Omental fat pad (tissue), 3 donors: ENCODE measurements at regions not wholly inside any gene's neighbourhood (a gene's known extent, or its start where the extent isn't known, plus 50 kb on each side); places are given as distances from the start of the nearest gene placed in this dataset.

Source experiments
- ATAC-seq: fragments of 150-250 bp; one replicate; pipeline ENCODE4 v1.9.1; 2016; ENCODE audit warnings: mild to moderate bottlenecking, moderate library complexity; ENCODE audit not compliant: low FRiP score
- DNase-seq: peaks from one replicate; pipeline ENCODE4 v3.0.0-alpha.2; 2019; ENCODE audit warnings: low spot score
- TF ChIP-seq, protein P1 (sequence below), 3 donors: fragments of 450-650 bp; IDR thresholded peaks; one replicate each; pipeline ENCODE4 v1.5.1; 2016 to 2017; ENCODE audit warnings: antibody characterized with exemption in 3 of 3, mild to moderate bottlenecking in 3 of 3, moderate library complexity in 2 of 3

- DNase-seq, result no peak
- TF ChIP-seq, protein P1, sequence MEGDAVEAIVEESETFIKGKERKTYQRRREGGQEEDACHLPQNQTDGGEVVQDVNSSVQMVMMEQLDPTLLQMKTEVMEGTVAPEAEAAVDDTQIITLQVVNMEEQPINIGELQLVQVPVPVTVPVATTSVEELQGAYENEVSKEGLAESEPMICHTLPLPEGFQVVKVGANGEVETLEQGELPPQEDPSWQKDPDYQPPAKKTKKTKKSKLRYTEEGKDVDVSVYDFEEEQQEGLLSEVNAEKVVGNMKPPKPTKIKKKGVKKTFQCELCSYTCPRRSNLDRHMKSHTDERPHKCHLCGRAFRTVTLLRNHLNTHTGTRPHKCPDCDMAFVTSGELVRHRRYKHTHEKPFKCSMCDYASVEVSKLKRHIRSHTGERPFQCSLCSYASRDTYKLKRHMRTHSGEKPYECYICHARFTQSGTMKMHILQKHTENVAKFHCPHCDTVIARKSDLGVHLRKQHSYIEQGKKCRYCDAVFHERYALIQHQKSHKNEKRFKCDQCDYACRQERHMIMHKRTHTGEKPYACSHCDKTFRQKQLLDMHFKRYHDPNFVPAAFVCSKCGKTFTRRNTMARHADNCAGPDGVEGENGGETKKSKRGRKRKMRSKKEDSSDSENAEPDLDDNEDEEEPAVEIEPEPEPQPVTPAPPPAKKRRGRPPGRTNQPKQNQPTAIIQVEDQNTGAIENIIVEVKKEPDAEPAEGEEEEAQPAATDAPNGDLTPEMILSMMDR (IDR thresholded peaks at IDR 0.05), result no peak
These were observed 523.9 kb downstream of the BMP2 start for GRCh38 chr20:7291323-7291943.

DNA sequence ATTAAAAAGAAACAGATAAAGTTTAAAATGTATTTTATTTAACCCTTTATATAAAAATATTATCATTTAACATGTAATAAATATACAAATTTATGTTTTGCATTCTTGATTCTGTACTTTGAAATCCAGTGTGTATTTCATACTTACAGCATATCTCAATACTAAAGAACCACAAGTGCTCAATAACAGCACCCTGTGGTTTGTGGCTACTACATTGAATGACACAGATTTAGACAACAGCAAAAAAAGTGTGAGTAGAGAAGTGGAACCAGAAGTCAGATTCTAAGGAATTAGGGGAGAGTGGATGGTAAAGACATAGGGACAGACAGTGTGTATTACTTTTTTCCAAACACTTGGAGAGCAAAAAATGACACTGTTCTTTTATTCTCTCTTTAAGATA, 524.5 kb downstream of the BMP2 start:
- DNase-seq, result no peak
- ATAC-seq, result no peak
- TF ChIP-seq, protein P1 (IDR thresholded peaks at IDR 0.05), result no peak

More at GRCh38 chr20:7291323-7291943, 523.9 kb downstream of the BMP2 start:
- ATAC-seq, result no peak

- ATAC-seq, result no peak
- TF ChIP-seq, protein P1 (IDR thresholded peaks at IDR 0.05), result no peak
These were observed 527.4 kb downstream of the BMP2 start for GRCh38 chr20:7294816-7295360.

DNA sequence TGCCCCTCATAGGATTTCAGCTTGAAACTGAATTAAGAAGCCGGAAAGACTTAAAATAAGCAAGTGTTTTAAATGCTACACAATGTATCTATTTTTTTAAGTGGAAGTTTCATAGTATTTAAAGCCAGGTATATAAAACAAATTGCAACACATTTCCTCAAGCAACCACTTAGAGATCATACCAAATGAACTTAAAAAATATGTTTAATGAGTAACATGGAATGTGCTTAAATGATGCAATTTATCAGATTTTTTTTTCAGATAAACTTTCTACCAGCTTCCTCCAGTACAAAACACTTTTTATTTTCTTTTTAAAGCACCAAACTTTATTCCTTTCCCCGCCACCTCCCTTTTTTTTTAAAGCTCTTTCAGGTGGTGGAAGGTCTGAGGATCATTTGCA, 534.3 kb downstream of the BMP2 start:
- DNase-seq, result no peak
- ATAC-seq, result no peak
- TF ChIP-seq, protein P1 (IDR thresholded peaks at IDR 0.05), result no peak

More at GRCh38 chr20:7294816-7295360, 527.4 kb downstream of the BMP2 start:
- DNase-seq, result no peak

DNA sequence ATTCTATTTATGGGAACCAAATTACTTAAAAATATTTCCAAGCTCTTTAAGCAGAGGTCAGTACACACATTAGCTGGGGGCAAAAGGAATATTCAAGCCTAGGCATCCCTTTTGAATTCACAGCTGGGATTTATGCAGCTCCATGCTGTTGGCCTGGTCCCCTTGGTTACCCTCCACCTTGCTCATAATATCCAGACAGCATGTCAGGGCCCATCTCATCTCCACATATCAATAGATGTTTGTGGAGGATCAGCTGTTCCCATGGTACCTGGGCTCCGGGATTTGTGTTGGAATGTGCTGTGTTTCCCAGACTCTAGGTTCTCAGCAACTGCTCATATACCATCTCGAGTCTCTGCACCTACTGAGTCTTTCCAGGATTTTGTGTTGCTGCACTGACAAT, 534.8 kb downstream of the BMP2 start:
- DNase-seq (no peak), ATAC-seq (no peak)
- TF ChIP-seq, protein P1 (IDR thresholded peaks at IDR 0.05), result no peak

GRCh38 chr20:7305976-7306375, 538.5 kb downstream of the BMP2 start:
- TF ChIP-seq, protein P1 (IDR thresholded peaks at IDR 0.05), result no peak
- ATAC-seq (no peak), DNase-seq (no peak)

- TF ChIP-seq, protein P1 (IDR thresholded peaks at IDR 0.05), result no peak
- no peak for DNase-seq
- ATAC-seq, result no peak
These were observed 540.7 kb downstream of the BMP2 start for GRCh38 chr20:7308163-7308562.
